Thoracic aorta (tissue), 2 donors: ENCODE measurements at regions not wholly inside any gene's neighbourhood (a gene's known extent, or its start where the extent isn't known, plus 50 kb on each side); places are given as distances from the start of the nearest gene placed in this dataset.

Experiments used
- ATAC-seq: fragments of 150-250 bp; one replicate; pipeline ENCODE4 v1.8.0; 2017; ENCODE audit warnings: low read depth; ENCODE audit not compliant: insufficient number of reproducible peaks, low FRiP score
- DNase-seq: peaks from one replicate; pipeline ENCODE4 v3.0.0-alpha.2; 2020; ENCODE audit warnings: low spot score
- H3K27ac ChIP-seq, 2 donors: fragments of 200-600 bp; sonication (generic); 1 replicate in 1 of 2; 2 replicates in 1 of 2; pipeline ENCODE4 v1.5.1; 2016; ENCODE audit warnings: mild to moderate bottlenecking in 2 of 2, moderate library complexity in 2 of 2
- H3K27me3 ChIP-seq: fragments of 200-600 bp; sonication (generic); replicated peaks from 2 replicates; pipeline ENCODE4 v1.6.0; 2016; ENCODE audit warnings: mild to moderate bottlenecking; ENCODE audit not compliant: insufficient read depth
- H3K36me3 ChIP-seq: fragments of 200-600 bp; sonication (generic); one replicate; pipeline ENCODE4 v1.5.1; 2016
- H3K4me1 ChIP-seq, 2 donors: fragments of 200-600 bp; sonication (generic); 1 replicate in 1 of 2; 2 replicates in 1 of 2; pipeline versions ENCODE4 v1.5.1 to v1.6.0; 2016; ENCODE audit warnings: low read depth in 2 of 2, mild to moderate bottlenecking in 1 of 2; ENCODE audit not compliant: control insufficient read depth in 1 of 2
- H3K4me3 ChIP-seq: fragments of 200-600 bp; sonication (generic); 2 replicates; pipeline ENCODE4 v1.5.1; 2016; ENCODE audit warnings: mild to moderate bottlenecking
- H3K9me3 ChIP-seq: fragments of 200-600 bp; sonication (generic); 2 replicates; pipeline ENCODE4 v1.5.1; 2016
- CTCF ChIP-seq: fragments of 200-600 bp; sonication (generic); IDR thresholded peaks from one replicate; pipeline ENCODE4 v1.5.1; 2019; ENCODE audit warnings: antibody characterized with exemption

GRCh38 chr20:48042628-48043027, 257.3 kb upstream of the SULF2 start:
- no peak for TF ChIP-seq CTCF
- Histone ChIP-seq H3K27ac (no peak overlapping the region), H3K27me3 (no peaks in the 10 kb centered on the region), H3K36me3 (no peaks in the 10 kb centered on the region), H3K4me3 (no peak overlapping the region), H3K4me1 (no peaks in the 10 kb centered on the region), H3K9me3 (no peaks in the 10 kb centered on the region)
- DNase-seq (no peak), ATAC-seq (no peak)

GRCh38 chr20:48041078-48041780, 255.9 kb upstream of the SULF2 start:
- ATAC-seq, result no peak
- Histone ChIP-seq H3K9me3 (no peaks in the 10 kb centered on the region), H3K27ac (no peak overlapping the region), H3K4me3 (no peak overlapping the region), H3K36me3 (no peaks in the 10 kb centered on the region), H3K4me1 (no peaks in the 10 kb centered on the region), H3K27me3 (no peaks in the 10 kb centered on the region)
- TF ChIP-seq CTCF, result no peak
- DNase-seq, result no peak

- no peak for TF ChIP-seq CTCF
- ATAC-seq, result no peak
- Histone ChIP-seq H3K27ac (no peak overlapping the region), H3K9me3 (no peaks in the 10 kb centered on the region), H3K36me3 (no peaks in the 10 kb centered on the region), H3K4me3 (no peak overlapping the region), H3K4me1 (no peaks in the 10 kb centered on the region), H3K27me3 (no peaks in the 10 kb centered on the region)
- no peak for DNase-seq
These were observed 255.2 kb upstream of the SULF2 start for GRCh38 chr20:48040491-48040890.

GRCh38 chr20:48040051-48040450, 254.8 kb upstream of the SULF2 start:
- no peaks in the 10 kb centered on the region for H3K36me3 ChIP-seq
- no peaks in the 10 kb centered on the region for H3K4me1 ChIP-seq
- no peak for DNase-seq
- TF ChIP-seq CTCF, result no peak
- ATAC-seq, result no peak
- no peaks in the 10 kb centered on the region for H3K27me3 ChIP-seq
- no peaks in the 10 kb centered on the region for H3K9me3 ChIP-seq
- H3K27ac ChIP-seq, result no peak overlapping the region
- no peak overlapping the region for H3K4me3 ChIP-seq

- no peak for TF ChIP-seq CTCF
- Histone ChIP-seq H3K4me3 (no peak overlapping the region), H3K27me3 (no peaks in the 10 kb centered on the region), H3K4me1 (no peaks in the 10 kb centered on the region), H3K36me3 (no peaks in the 10 kb centered on the region), H3K9me3 (no peaks in the 10 kb centered on the region), H3K27ac (no peak overlapping the region)
- DNase-seq (no peak), ATAC-seq (no peak)
These were observed 254.2 kb upstream of the SULF2 start for GRCh38 chr20:48039514-48039913.
